ENCODE measurements at regions not wholly inside any gene's neighbourhood (a gene's known extent, or its start where the extent isn't known, plus 50 kb on each side); places are given as distances from the start of the nearest gene placed in this dataset.
"Not testable (repeated sequence)": the region's sequence is repeated elsewhere in the genome, so short reads cannot be mapped to it uniquely, and the experiment has no call there.

DNA sequence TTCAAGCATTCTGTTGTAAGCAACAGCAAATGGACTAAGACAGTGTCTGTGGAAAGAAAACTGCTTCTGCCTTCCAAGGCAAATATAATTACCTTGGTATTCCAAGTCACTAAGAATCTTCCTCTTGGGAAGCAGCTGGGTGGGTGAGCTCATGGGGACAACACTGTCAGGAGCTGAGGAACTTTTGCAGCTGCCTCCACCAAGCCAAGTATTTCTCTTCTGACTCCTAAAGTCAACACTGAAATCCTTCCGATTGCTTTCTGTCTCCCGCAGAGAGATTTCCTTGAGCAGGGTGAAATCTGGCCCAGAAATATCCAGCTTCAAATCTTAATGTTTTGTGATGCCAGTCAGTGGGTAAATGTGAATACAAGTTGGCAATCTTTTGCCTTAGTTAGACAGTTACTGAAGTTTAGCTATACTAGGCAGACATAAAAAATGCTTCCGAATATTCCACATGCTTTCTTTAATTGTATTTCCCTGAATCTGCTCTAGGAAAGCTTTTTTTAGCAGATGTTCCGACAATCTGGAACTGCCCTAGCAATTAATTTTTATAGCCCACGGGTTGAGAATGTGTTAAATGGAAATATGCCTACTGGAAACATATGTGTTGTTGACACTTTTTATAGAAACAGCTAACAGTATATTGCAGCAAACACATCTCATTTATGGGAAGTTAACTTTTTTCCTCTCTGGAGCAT lies 369.9 kb upstream of the DAB2 start:
- DNase-seq, result peak; percentile 43

DNA sequence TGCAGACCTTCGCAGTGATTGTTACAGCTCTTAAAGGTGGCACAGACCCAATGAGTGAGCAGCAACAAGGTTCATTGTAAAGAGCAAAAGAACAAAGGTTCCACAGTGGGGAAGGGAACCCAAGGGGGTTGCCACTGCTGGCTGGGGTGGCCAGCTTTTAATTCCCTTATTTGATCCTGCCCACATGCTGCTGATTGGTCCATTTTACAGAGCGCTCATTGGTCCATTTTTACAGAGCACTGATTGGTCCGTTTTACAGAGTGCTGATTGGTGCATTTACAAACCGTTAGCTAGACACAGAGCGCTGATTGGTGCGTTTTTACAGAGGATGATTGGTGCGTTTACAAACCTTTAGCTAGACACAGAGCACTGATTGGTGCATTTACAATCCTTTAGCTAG lies 360.6 kb upstream of the DAB2 start:
- no peak for DNase-seq

DNA sequence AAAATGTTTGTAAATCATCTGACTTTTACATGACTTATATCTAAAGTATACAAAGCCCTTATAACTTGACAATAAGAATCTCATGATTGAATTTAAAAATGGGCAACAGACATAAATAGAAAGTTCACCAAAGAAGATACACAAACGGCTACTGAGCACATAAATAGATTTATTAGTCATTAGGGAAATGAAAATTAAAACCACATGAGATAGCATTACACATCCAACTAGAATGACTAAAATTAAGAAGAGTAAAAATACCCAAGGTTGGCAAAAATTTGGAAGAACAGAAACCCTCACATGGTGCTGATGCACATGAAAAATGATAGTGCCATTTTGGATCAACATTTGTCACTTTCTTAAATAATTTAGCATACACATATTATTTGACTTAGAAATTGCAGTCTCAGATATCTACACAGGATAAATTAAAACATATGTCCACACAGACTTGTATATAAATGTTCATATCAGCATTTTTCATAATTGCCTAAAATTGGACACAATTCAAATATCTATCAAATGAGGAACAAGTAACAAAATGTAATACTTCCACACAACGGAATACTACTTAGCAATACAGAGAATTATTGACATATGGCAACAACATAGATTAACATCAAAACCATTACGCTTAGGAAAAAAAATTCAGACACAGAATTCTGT lies 359.1 kb upstream of the DAB2 start:
- DNase-seq, result peak; percentile 81

DNA sequence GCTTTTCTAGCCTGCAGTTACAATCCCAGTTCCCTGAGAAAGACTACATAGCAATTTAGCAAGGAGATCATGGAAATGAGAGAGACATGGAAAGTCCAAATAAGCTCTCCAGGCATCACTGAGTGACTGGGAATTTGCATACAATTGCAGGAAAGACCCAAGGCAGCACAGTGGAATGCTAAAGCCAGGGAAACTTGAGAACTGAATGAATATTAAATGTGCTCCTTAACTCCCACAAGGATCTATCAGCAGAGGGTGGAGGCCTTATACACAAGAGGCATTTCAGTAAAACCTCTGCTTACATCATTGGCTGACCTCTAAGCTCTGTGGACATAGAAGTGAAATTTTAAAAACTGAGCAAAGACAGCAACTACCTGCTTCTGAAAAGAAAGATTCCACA lies 355.6 kb upstream of the DAB2 start:
- DNase-seq, result peak; percentile 50

DNA sequence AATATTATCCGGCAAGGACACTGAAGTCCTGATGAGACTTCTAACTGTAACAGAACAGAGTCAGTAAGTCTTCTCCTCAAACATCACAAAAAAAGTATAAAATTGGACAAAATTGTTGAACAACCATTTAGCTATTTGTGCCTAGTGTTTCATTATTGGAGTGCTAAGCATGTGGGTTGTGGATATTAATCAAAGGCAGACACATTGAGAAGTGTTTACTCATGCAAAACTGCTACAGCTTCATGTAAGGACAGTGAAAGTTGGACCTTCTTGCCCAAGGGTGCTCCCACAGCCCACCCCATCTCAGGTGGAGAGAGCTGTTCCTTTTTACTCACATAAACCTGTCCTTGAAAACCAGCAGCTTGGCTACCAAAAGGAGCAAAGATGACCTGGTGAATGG lies 355.1 kb upstream of the DAB2 start:
- DNase-seq, result peak; percentile 41

DNA sequence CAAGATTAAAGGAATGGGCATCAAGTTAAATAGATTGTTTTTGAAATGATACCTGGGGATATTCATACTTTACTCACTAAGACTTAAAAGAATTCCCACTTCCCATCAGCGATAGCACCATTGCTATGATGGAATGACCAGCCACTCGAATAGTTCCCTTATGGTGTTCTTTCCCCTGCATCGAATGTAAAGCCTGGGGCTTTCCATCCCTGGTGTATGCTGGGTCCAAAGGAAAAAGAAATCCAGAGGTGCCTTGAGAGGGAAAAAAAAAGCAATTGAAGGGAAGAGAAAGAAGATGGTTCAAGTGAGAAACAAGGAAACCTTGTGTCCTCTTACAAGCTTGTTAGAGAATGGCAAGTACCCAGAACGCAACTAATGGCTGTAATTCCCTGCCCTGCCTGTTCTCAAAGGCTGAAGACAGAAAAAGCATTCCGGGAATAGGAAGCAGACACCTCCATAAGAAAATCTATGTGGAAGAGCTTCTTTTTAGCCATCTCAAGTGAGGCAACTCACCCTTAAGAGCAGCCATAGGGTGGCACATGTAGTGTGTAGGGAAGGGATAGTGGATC lies 351.1 kb upstream of the DAB2 start:
- no peak for DNase-seq

DNA sequence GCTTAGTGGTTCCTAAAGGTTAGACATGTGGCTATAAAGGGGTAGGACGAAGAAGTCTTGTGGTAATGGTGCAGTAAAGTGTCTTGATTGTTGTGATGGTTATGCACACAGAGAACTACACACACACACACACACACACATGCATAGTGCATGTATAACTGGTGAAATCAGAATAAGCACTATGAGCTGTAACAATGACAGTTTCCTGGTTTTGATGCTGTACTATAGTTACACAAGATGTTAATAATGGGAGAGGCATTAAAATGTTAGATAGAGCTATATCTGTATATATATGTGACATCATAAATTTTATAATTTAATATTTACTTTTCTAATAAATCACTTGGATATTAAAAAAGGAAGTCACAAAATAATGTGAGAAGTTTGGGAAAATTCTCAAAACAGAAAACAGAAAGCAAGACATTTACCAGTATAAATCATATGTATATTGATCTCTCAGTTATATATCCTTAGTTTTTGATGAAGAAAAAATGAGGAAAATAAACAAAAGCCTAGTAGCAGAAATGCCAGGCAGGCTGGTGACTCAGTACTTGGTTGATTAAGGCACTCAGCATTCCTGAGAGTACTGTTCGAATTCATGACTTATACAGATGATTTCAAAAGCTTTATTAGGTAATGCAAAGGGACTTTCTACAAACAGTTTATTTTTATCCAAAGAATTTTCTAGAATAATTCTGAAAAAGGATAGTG lies 350.5 kb upstream of the DAB2 start:
- peak; percentile 90 for DNase-seq

DNA sequence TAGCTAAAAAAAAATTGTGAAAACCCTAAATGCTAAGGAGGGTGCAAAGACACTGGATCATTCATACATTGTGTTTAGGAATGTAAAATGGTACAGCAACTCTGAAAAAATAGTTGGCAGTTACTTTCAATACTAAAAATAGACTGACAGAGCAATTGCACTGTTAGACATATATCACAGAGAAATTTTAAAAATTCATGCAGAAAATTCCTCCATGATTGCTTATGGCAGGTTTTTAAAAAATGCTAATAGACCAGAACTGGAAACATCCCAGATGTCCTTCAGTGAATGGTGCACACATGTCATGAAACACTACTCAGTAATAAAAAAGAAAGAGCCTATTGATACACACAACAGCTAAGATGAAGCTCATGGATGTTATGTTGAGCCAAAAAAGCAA lies 349.8 kb upstream of the DAB2 start:
- peak; percentile 73 for DNase-seq

DNA sequence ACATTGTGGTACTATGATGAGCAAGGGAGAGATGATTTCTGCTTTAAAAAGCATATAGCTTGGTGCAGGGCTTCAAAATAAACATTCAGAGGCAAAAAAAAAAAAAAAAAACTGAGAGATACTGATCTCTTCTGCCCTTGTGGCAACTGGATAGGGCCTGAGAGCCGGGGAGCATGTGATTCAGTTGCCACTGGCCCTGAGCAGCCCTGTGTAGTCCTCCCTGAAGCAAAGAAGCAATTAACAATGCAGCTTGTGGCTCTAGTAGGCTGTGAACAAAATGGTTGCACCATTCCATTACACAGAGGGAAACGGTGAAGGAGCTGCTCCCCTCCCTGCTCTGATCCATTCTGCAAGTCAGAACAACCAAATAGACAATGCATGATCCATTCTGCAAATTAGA lies 347.5 kb upstream of the DAB2 start:
- DNase-seq, result no peak

DNA sequence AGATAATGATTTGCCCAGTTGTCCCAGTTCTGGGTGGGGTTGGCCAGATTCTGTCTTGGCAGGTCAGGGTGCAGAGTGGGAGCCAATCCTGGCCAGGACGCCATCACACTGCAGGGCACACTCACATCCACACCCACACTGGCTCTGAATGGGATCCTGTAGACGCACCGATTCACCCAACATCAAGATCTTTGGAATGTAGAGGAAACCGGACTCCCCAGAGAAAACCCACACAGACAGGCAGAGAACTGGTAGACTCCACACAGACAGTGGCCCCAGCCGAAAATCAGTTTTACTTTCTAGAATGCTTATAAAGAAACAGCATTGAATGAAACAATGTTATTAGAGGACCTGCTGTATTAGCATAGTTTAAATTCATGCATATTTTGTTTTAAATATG lies 343.1 kb upstream of the DAB2 start:
- DNase-seq, result no peak

DNA sequence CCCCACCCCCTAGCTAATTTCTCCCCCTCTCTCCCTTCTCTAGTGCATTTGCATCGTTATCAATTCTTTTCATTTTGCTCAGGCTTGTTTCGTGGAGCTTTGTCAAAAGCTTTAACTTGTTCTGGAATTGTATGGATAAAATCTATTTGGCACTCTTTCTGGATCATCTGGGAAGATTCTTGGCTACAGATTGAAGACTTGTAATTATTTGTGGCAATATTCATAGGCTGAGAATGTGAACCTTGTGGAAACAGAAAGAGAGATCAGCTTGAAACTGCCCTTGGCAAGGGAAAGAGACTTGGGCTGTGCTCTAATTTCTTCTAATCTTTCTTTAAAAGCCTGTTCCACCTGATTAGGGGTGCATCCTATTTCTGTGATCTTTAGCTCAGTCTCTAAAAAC lies 340.6 kb upstream of the DAB2 start:
- DNase-seq, result peak; percentile 82

DNA sequence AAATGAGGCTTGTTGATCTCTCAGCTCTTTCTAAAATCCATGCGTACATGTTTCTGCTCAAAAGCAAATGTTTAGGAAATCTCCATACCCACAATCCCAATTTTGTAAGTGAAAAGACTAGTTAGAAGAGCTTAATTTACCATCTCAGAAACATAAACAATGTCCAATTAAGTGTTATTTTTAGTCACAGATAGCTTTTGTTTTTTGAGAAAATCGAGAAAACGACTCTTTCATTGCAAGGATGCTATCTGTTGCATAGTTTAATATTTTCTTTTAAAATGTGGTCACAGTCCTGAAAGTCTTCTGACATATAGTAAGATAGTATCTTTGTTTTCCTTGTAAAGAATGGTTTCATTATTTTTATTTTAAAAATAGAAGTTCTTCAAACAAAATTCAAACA lies 338.0 kb upstream of the DAB2 start:
- DNase-seq, result no peak

DNA sequence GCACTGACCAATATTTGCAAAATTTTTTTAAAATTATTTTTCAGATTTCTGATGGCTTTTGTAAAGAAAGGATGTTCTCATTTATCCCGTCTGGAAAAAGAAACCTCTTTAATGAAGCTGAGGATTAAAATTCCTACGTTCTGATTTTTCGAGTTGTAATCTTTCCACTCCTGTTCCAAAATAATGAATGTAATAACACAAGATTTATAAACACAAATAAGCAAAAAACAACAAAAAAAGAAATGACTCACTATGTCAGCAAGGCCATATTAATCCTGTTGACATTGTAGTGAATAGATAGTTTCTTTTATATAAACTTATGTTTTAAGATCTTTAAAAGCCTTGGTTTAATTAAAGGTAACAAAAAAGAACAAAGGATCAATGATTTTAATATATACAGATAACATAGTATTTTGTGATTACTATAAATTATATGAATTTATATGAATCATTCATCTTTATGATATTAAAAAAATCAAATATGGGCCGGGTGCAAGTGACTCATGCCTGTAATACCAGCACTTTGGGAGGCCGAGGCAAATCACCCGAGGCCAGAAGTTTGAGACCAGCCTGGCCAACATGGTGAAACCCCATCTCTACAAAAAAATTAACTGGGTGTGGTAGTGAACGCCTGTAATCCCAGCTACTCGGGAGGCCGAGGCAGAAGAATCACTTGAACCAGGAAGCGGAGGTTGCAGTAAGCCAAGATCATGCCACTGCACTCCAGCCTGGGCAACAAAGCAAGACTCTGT lies 336.6 kb upstream of the DAB2 start:
- DNase-seq, result no peak

DNA sequence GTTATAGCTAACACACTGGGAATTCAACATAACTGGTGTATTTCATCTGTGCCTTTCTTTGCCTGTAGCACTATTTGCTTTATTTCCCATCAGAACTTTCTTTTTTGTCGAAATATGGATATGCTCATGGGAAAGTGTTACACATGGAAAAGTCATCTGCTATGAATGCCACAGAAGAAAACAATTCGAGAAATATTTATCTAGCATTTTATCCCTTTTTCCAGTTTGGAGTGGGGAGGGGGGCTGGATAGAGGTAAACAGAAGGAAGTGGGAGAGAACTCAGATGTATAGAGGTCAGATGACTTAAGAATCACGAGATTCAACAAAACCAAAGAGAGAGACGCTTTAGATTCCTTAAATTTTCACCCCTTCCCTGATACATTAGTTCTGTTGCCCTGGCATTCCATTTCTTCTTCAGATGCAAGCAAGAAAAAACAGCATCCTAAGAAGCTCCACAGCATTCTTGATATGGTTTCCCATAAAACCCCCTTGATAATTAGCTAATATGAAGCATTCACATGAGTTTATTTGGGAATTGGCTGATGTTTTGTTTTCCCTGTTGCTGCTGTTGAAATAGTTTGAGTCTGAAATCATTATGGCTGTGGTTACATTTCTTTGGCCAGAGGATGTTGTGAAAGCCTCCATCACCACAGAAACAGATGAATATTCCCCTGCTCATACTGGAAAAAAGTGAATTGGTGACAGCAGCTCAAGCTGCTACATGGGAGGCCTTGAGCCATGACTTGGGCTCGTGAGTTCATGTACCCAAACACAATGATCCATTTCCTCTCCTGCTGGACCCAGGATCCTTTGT lies 335.8 kb upstream of the DAB2 start:
- DNase-seq, result peak; percentile 96

DNA sequence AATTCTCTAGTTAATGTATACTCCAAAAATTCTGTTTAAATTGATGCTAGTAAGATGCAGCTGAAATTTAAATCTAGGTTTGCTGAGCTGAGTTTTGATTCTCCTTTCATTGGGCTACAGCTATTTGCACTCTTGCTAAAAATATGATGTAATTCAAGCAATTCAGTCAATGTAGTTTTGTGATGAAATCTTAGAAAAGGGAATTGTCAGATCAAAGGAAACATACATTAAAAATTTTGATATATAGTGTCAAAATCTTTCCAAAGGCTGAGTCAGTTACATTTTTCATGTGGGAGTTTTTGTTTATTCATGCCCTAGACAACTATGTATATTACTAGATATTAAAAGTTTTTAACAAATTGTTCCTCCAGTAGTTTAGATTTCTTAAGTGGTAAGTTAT lies 334.9 kb upstream of the DAB2 start:
- DNase-seq, result peak; percentile 54

DNA sequence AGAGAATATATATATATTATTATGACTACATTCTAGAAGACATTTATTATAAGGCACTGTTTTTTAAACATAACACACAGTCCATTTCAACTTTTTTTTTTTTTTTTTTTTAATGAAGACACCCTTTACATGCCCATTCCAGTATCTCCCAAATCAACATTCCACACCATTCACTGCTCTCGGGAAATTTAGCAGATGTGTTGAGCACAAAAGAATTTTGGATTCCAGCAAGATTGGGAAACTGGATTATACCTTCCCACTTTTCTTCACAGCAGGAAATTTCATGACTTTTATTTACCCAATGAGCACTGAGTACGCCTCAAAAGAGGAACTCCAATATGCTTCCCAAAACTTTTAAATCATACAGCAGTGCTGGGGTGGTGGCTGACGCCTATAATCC lies 333.6 kb upstream of the DAB2 start:
- no peak for DNase-seq

DNA sequence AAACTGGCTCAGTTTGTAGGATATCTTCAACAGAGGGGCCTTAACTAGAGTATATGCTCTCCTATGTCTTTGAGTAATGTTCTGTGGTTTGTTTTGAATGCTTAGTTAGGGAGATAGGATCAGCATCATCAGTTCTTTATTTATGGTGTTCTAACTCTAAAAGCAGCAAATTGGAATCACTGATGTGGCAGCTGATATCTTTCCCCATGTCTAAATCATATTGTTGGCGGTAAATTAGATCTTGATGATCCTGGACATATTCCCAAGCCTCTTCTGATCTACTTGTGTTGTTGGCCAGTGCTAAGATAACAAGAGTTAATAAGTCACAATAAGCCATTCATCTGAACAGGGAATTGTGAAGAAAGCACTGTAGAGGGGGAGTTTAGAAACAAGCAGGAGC lies 332.4 kb upstream of the DAB2 start:
- peak; percentile 84 for DNase-seq

DNA sequence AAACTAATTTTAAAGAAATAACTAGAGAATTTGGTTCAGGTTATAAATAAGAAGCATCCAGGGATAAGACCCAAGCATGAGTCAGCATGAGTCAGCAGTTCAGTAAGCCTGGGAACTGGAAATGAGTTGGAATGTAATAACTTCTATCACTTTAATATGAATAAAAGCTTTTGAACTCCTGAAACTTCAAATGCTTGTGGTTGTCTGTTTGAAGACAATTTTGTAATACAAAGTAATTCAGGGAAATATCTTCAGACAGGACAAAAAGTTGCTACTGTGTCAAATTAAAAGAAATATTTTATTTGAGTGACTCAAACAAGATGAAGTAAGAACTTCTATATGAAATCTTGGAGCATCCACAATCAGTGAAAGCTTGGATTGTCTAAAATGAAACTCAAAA lies 331.2 kb upstream of the DAB2 start:
- peak; percentile 98 for DNase-seq

DNA sequence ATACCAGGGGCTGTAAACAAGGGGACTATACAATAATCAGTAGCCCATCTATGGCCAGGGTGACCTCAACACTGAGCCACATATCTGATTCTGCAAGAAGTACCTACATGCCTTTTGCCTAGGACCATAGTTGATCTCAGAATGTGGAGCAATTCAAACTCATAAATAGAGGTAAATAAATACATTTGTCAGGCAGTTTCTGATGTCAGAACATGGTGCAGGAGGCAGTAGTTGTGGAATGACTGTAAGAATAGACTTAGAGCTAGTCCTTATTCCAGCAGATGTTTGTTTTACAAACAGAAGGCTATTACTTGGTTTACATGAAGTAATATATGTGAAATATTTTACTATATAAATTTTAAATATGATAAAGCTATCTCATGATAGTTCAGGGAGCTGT lies 330.7 kb upstream of the DAB2 start:
- no peak for DNase-seq

DNA sequence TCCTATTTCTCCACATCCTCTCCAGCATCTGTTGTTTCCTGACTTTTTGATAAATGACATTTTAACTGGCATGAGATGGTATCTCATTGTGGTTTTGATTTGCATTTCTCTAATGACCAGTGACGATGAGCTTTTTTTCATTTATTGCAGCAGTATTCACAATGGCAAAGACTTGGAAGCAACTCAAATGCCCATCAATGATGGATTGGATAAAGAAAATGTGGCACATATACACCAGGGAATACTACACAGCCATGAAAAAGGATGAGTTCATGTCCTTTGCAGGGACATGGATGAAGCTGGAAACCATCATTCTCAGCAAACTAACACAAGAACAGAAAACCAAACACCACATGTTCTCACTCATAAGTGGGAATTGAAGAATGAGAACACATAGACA lies 329.0 kb upstream of the DAB2 start:
- DNase-seq, result not testable (repeated sequence)

DNA sequence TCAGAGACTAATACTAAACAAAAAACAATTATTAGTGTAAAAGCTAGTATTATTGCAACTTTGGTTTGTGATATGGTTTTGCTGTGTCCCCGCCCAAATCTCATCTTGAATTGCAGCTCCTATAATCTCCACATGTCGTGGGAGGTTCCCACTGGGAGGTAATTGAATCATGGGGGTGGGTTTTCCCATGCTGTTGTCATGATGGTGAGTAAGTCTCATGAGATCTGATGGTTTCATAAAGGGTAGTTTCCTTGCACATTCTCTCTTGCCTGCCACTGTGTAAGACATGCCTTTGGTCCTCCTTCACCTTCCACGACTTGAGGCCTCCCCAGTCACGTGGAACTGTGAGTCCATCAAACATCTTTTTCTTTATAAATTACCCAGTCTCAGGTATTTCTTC lies 325.9 kb upstream of the DAB2 start:
- DNase-seq, result no peak

DNA sequence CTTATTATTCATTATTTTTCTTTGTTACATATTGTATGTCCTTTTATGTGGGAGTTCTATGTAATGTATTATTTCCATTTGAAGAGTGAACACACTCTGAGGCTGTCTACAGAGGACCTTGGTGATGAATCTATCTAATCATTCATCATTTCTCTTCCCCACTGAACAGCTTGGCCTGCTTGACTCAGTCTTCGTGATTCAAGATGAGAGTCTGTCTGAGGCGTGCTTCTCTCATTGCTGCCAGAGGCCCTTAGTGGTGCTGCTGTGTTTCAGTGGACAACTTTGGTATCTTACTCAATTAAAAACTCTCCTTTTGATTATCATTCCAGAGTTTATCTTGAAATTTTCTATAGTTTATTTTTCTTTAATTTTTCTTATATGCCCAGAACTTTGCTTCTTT lies 318.1 kb upstream of the DAB2 start:
- no peak for DNase-seq

All from fibroblast of skin of abdomen (primary cell).